NCI-H1092 treated with DMSO at 0.1 percent for 48 hours (cell line): ENCODE measurements at regions not wholly inside any gene's neighbourhood (a gene's known extent, or its start where the extent isn't known, plus 50 kb on each side); places are given as distances from the start of the nearest gene placed in this dataset.

Source experiments
- DNase-seq: peaks from one replicate; lab custom pipeline; 2025; lab: John Stamatoyannopoulos, UW

GRCh38 chr6:137353842-137354397 is 134.7 kb upstream of the IFNGR1 start:
- DNase-seq: no peak

- DNase-seq: no peak
Observed at GRCh38 chr6:137353346-137353745, 134.2 kb upstream of the IFNGR1 start.

- no peak for DNase-seq
Observed at GRCh38 chr6:137352859-137353258, 133.7 kb upstream of the IFNGR1 start.

GRCh38 chr6:137351890-137352289 is 132.7 kb upstream of the IFNGR1 start:
- no peak for DNase-seq

- DNase-seq: no peak
Observed at GRCh38 chr6:137350857-137351256, 131.7 kb upstream of the IFNGR1 start.

- no peak for DNase-seq
Observed at GRCh38 chr6:137349856-137350830, 131.0 kb upstream of the IFNGR1 start.

- DNase-seq: no peak
Observed at GRCh38 chr6:137348777-137349176, 129.6 kb upstream of the IFNGR1 start.

GRCh38 chr6:137343241-137343640 is 124.1 kb upstream of the IFNGR1 start:
- DNase-seq: no peak

- peak; percentile 26 for DNase-seq
Observed at GRCh38 chr6:137342607-137343190, 123.5 kb upstream of the IFNGR1 start.

GRCh38 chr6:137341681-137342195 is 122.6 kb upstream of the IFNGR1 start:
- peak; percentile 82 for DNase-seq

GRCh38 chr6:137339929-137340559 is 120.9 kb upstream of the IFNGR1 start:
- no peak for DNase-seq

GRCh38 chr6:137334884-137335283 is 115.7 kb upstream of the IFNGR1 start:
- no peak for DNase-seq

- no peak for DNase-seq
Observed at GRCh38 chr6:137334094-137334493, 114.9 kb upstream of the IFNGR1 start.

GRCh38 chr6:137332637-137333280 is 113.6 kb upstream of the IFNGR1 start:
- DNase-seq: no peak

GRCh38 chr6:137323860-137324259 is 104.7 kb upstream of the IFNGR1 start:
- no peak for DNase-seq

GRCh38 chr6:137320271-137320670 is 101.1 kb upstream of the IFNGR1 start:
- DNase-seq: no peak

GRCh38 chr6:137316626-137317025 is 97.4 kb upstream of the IFNGR1 start:
- DNase-seq: no peak

- no peak for DNase-seq
Observed at GRCh38 chr6:137315081-137315480, 95.9 kb upstream of the IFNGR1 start.

GRCh38 chr6:137313928-137314855 is 95.0 kb upstream of the IFNGR1 start:
- DNase-seq: peak; percentile 34

- DNase-seq: no peak
Observed at GRCh38 chr6:137313211-137313610, 94.0 kb upstream of the IFNGR1 start.

- no peak for DNase-seq
Observed at GRCh38 chr6:137311940-137312339, 92.8 kb upstream of the IFNGR1 start.
